Dedifferentiated amniotic fluid mesenchymal stem cell (primary cell): ENCODE measurements at regions not wholly inside any gene's neighbourhood (a gene's known extent, or its start where the extent isn't known, plus 50 kb on each side); places are given as distances from the start of the nearest gene placed in this dataset.
"Not testable (repeated sequence)": the region's sequence is repeated elsewhere in the genome, so short reads cannot be mapped to it uniquely, and the experiment has no call there.

Experiments used
- DNase-seq: peaks from one replicate; pipeline ENCODE4 v3.0.0-alpha.2; 2016; ENCODE audit errors: extremely low spot score

- no peak for DNase-seq
These were observed 274.5 kb downstream of the INHBA start for GRCh38 chr7:41428381-41428780.

DNA sequence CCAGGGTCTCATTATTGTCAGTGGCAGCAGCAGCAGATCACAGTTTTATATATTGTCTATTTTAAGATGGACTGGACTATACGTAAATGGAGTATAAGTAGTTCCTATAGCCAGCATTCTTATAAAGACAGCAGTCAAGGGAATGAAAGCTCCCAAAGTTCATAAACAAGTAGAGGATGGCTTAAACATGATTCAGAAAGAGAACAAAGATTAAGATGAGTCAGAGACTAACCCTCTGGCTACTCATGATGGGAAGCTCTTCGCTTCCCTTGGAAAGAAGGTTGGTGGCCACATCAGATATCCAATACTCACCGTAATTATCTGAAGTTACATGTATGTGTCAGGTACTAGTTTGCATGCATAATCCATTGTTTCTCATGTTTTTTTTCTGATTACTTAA, 277.0 kb downstream of the INHBA start:
- peak; percentile 45 for DNase-seq

- no peak for DNase-seq
These were observed 281.8 kb downstream of the INHBA start for GRCh38 chr7:41421056-41421455.

DNA sequence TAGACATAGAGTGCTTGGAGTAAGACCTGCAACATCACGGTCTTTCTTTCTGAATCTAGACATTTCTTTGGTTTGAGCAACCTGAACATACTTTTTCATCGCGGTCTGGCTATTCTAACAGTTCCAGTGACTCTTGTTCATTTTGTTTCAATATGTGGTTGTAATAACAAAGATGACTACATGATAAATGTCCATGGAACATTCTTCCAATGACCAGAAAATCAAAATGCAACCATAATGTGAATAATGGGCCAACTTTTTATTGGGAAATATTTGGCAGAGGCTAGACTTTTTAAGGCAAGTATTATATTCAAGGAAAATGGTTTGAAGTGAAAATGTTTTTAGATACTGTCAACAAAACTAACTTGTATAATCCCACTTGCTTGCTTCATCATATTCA, 282.5 kb downstream of the INHBA start:
- DNase-seq, result no peak

GRCh38 chr7:41418337-41418736, 284.6 kb downstream of the INHBA start:
- no peak for DNase-seq

GRCh38 chr7:41416208-41416595, 286.7 kb downstream of the INHBA start:
- peak; percentile 16 for DNase-seq

- no peak for DNase-seq
These were observed 287.3 kb downstream of the INHBA start for GRCh38 chr7:41415471-41416207.

- no peak for DNase-seq
These were observed 287.8 kb downstream of the INHBA start for GRCh38 chr7:41415051-41415450.

DNA sequence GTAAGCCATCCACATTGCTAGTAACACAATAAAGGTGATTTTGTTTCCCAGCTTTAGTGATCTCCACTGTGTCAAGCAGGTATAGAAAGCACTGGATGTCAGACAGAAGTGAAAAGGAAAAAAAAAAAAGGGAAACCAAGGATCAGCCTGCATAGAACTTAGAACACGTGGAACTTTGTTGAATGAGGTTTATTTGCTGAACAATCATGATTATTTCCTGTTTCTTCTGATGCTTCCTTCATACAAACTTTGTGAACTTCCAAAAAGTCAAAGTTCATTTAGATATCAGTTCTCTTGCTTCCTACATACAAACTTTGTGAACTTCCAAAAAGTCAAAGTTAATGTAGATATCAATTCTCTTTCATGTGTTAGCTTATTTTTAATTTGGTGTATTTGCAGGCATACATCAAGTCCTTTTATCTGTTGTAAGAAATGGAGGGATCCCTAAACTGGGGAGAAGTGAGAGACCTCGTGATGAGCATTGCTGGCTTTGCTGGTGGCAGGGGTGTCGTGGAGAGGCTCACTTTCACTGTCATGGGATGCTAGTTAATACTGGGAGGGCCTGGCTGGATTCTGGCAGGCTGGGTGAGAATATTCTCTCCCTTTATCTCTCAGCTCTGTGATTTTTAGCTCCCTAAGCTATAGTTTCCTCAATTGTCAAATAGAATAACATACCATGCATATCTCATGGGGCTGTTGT, 298.4 kb downstream of the INHBA start:
- DNase-seq, result no peak

GRCh38 chr7:41403291-41403690, 299.6 kb downstream of the INHBA start:
- DNase-seq, result no peak

DNA sequence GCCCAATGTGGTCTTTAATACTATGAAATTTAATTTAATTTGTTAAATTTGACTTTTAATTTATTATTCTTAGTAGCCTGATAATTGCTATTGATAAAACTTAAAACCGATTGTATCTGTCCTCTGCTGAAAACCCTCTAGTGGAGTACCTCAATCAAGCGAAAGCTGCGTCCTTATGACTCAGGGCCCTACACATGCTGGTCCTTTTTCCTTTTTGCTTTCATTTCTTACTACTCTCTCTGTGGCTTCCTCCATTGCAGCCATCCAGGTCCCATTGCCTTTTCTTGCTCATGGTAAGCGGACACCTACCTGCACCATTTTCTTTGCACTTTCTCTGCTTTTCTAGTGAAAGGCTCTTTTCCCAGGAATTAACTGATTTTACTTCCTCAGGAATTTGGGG, 301.1 kb downstream of the INHBA start:
- DNase-seq, result no peak

- no peak for DNase-seq
These were observed 303.7 kb downstream of the INHBA start for GRCh38 chr7:41399171-41399570.

DNA sequence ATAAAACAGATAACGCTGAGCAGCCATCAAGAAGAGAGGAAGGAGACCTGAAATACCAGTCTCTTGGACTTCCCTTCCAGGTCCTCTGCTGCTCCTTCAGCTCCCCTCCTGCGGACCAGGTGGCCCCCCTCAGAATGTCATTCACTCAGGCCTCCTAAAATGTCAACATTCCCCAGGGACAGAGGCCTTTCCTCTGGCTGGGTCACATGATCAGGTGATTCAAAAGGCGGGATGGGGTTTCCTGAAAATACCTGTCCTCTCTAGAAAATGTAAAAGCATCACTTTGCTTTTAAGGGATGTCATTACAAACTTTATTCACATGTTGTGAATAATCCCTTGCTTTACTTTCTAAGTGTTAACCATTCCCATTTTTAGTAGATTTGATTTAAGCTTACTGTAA, 311.1 kb downstream of the INHBA start:
- DNase-seq, result no peak

DNA sequence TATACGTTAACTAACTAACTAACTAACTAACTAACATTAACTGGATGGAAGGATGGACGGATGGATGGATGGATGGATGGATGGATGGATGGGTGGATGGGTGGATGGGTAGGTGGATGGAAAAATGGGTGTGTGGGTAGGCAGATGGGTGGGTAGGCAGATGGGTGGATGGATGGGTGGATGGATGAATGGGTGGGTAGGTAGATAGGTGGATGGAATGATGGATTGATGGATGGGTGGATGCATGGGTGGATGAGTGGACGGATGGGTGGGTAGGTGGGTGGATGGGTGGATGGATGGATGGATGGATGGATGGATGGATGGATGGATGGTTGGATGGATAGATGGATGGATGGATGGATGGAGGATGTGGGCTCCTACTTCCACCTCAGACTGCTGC, 314.0 kb downstream of the INHBA start:
- not testable (repeated sequence) for DNase-seq

GRCh38 chr7:41385996-41386395, 316.9 kb downstream of the INHBA start:
- no peak for DNase-seq

DNA sequence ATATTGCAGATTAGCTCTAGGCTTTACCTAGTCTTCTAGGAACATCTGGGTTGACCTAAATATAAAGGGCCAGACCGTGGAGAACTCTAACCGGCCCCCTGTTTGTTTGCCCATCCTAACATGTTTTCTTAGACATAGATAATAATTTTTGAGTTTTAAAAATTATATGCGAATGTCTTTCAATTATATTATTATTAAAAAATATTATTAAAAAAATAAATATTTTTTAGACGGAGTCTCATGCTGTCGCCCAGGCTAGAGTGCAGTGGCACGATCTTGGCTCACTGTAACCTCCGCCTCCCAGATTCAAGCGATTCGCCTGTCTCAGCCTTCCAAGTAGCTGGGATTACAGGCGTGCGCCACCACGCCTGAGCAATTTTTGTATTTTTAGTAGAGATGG, 318.5 kb downstream of the INHBA start:
- DNase-seq, result no peak

DNA sequence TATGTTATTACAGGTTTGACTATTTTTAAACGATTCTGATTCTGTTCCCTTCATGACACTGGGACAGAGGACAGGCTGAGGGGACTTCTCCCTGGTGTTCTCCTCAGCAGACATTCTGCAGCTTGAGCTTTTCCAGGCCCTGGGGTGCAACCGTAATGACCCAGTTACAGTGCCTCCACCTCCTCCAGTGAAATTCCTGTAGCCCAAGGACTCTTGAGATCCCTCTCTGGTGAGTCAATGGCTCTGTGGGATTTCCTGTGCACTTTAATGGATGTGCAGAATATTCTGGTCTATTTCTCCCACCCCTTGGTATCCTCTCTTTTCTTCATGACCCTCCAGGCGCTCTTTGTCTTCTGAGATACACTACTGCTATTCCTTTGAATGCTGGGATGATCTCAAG, 319.3 kb downstream of the INHBA start:
- DNase-seq, result no peak

DNA sequence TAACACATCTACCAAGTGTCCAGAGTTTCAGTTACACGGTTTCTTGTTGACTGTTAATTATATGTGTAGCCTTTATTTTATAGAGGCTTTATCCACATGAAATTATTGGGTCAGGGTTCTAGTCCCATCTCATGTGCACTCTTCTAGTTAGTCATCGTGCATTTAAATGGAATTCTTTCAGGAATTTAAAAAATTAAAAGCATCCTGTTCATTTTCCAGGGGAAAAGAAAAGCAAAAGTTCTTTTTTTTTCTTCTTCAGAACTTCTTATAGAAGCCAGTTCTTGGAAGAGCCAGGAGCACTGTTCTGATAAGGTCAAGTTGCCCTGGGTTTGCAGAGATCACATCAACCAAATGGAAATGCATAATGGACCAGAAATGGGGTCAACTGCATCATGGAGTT, 324.7 kb downstream of the INHBA start:
- DNase-seq, result no peak

- no peak for DNase-seq
These were observed 327.3 kb downstream of the INHBA start for GRCh38 chr7:41375582-41375981.

DNA sequence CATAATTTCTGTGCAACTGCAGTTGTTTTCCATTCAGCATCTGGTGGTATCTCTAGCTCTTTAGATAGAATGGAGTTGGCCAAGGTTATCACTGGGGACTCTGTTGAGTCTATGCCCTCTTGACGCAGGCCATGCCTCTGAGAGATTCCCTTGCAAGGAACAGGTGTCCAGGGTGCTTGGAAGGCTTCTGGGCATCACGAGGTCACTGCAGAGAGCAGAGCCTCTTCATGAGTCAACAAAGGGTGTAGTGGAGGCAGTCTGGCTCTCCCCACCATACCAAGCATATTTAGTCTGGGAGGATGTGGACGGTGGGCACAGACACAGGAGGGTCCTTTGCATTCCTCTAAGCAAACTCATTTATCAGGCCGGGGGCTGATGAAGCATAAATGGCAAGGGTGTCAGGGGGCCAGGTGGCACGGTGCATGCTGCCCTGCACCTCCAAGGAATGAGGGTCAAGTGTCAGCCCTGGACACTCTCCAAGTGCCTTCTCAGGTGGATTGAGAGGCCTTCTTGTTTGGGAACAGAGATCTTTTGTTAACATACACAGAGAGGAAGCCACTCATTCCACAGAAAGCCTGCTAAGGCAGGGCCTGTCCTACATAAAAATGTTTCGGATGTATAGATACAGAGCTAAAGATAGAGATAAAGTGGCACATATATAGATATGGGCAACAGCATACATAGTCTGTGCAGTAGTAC, 328.6 kb downstream of the INHBA start:
- DNase-seq, result no peak

DNA sequence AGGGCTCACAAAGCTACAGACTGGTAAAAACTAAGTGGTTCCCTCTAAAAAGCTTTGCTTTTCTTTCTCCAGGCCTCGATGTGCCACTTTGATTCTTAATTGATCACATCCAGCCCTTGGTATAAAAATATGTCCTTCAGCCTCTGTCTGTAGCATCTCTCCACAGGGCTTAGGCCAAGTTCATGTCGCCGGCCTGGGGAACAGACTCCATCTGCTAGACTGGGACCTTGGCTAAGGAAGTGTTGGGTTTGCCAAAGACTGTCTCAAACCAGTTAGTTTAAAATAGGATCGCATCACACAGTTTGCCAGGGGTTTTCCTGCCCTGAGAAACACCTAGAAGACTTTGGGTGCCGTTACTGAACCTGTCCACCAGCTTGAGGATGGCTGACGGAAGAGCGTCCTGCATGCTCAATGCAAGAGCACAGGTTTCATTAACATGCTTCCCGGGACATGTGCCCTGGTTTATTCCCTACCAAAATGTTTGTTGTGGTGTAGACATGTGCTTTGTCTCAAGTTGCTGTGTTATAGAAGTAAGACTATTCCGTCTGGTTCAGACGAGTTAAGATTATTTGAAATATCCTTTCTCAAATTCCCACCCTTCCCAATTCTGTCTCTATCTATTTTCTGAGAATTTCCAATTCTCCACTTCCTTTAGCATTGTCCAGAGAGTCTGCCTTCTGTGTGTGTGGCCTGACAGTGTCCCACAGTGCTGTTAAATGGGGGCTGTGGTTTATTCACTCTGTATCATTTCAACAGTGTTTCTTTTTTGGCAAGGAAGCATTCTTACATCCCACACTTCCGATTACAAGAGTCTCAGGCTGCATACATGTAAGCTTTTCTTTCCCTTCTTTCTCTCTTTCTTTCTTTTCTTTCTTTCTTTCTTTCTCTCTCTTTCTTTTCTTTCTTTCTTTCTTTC, 334.7 kb downstream of the INHBA start:
- DNase-seq, result no peak

DNA sequence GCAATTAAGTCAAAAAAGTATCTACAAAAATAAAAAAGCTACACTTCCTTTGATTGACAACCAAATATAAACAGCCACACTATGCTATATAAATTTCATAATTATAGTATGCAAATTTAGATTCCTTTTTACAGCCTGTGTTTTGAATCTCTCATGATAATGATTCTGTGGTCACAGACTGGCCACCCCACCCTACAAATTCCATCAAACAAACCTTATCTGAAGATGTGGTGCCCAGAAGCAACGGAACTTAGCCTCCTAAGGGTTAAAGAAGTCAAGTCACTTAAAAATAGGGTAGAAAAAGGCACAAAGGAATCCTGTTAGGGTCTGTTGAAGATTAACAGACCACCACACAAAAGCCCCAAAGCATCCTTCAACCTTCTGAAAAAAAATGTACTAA, 351.8 kb downstream of the INHBA start:
- no peak for DNase-seq
